GM23338 (cell line): ENCODE measurements at regions not wholly inside any gene's neighbourhood (a gene's known extent, or its start where the extent isn't known, plus 50 kb on each side); places are given as distances from the start of the nearest gene placed in this dataset.

ENCODE experiments used
- ATAC-seq: fragments of 200-7000 bp; cut with Tn5 transposase; 3 replicates; pipeline ENCODE4 v1.9.1; 2020
- DNase-seq: peaks from one replicate; pipeline ENCODE4 v3.0.0-alpha.2; 2015; ENCODE audit warnings: low spot score
- H2AFZ ChIP-seq: fragments of 200-600 bp; sonication (generic); 2 replicates; pipeline ENCODE4 v1.8.0; 2016; ENCODE audit warnings: antibody characterized with exemption, mild to moderate bottlenecking, moderate library complexity
- H3F3A ChIP-seq: fragments of 200-600 bp; sonication (generic); replicated peaks from 2 replicates; pipeline ENCODE4 v1.8.0; 2017; ENCODE audit warnings: antibody characterized with exemption, mixed run types, low read depth
- H3K27ac ChIP-seq: fragments of 200-600 bp; sonication (generic); 2 replicates; pipeline ENCODE4 v1.6.1; 2016; ENCODE audit warnings: low read depth
- H3K27me3 ChIP-seq: fragments of 200-600 bp; sonication (generic); 2 replicates; pipeline ENCODE4 v1.8.0; 2016; ENCODE audit warnings: mild to moderate bottlenecking, mixed run types, moderate library complexity; ENCODE audit not compliant: insufficient read depth
- H3K36me3 ChIP-seq: fragments of 200-600 bp; sonication (generic); 2 replicates; pipeline ENCODE4 v1.8.0; 2016; ENCODE audit warnings: mild to moderate bottlenecking; ENCODE audit not compliant: insufficient read depth
- H3K4me1 ChIP-seq: fragments of 200-600 bp; sonication (generic); 2 replicates; pipeline ENCODE4 v1.8.0; 2016; ENCODE audit warnings: mild to moderate bottlenecking, moderate library complexity; ENCODE audit not compliant: insufficient read depth
- H3K4me2 ChIP-seq: fragments of 200-600 bp; sonication (generic); 2 replicates; pipeline ENCODE4 v1.7.1; 2017; ENCODE audit warnings: mixed run types
- H3K4me3 ChIP-seq: fragments of 200-600 bp; sonication (generic); 2 replicates; pipeline ENCODE4 v1.6.1; 2016; ENCODE audit warnings: mixed run types
- H3K79me2 ChIP-seq: fragments of 200-600 bp; sonication (generic); replicated peaks from 2 replicates; pipeline ENCODE4 v1.8.0; 2017; ENCODE audit warnings: mild to moderate bottlenecking; ENCODE audit not compliant: insufficient read depth
- H3K9me2 ChIP-seq: fragments of 200-600 bp; sonication (generic); 2 replicates; pipeline ENCODE4 v1.8.0; 2017; ENCODE audit not compliant: insufficient read depth
- H4K20me1 ChIP-seq: fragments of 200-600 bp; sonication (generic); replicated peaks from 2 replicates; pipeline ENCODE4 v1.8.0; 2017; ENCODE audit warnings: mild to moderate bottlenecking; ENCODE audit not compliant: insufficient read depth
- H3K27ac Mint-ChIP-seq: 2 replicates; pipeline ENCODE4 v1.8.0; 2020; ENCODE audit warnings: inconsistent platforms, mild to moderate bottlenecking, moderate library complexity, mixed read lengths
- H3K27me3 Mint-ChIP-seq: 3 replicates; pipeline ENCODE4 v1.8.0; 2022; ENCODE audit warnings: low read depth, mild to moderate bottlenecking, moderate library complexity, mixed read lengths, inconsistent platforms; ENCODE audit not compliant: insufficient read depth, poor library complexity
- H3K36me3 Mint-ChIP-seq: 3 replicates; pipeline ENCODE4 v1.8.0; 2021; ENCODE audit warnings: low read depth, mild to moderate bottlenecking, inconsistent platforms, moderate library complexity, mixed read lengths
- H3K4me1 Mint-ChIP-seq: 3 replicates; pipeline ENCODE4 v1.8.0; 2020; ENCODE audit warnings: mild to moderate bottlenecking, inconsistent platforms, mixed read lengths
- H3K4me3 Mint-ChIP-seq: 3 replicates; pipeline ENCODE4 v1.8.0; 2021; ENCODE audit warnings: moderate library complexity, mild to moderate bottlenecking, inconsistent platforms, mixed read lengths
- H3K9me3 Mint-ChIP-seq: 3 replicates; pipeline ENCODE4 v1.8.0; 2020; ENCODE audit warnings: moderate library complexity, mild to moderate bottlenecking, inconsistent platforms, mixed read lengths
- CTCF ChIP-seq, 2 experiments: fragments of 200-600 bp in 1 of 2; sonication (generic) in 1 of 2; conservative IDR thresholded peaks; 2 replicates each; pipeline versions ENCODE4 v1.5.1 to v1.6.1; 2016 to 2017; ENCODE audit warnings: antibody characterized with exemption in 2 of 2, low read depth in 2 of 2, mild to moderate bottlenecking in 2 of 2, moderate library complexity in 1 of 2
- EZH2phosphoT487 ChIP-seq: fragments of 200-600 bp; sonication (generic); IDR thresholded peaks from one replicate; pipeline ENCODE4 v1.8.1; 2018; ENCODE audit warnings: antibody characterized with exemption; ENCODE audit not compliant: unreplicated experiment
- JUNB ChIP-seq: IDR thresholded peaks from one replicate; pipeline ENCODE4 v1.6.1; 2016; ENCODE audit warnings: antibody characterized with exemption; ENCODE audit not compliant: unreplicated experiment
- NANOG ChIP-seq: IDR thresholded peaks from 2 replicates; pipeline ENCODE4 v1.6.1; 2016; ENCODE audit warnings: antibody characterized with exemption, borderline replicate concordance
- POLR2AphosphoS5 ChIP-seq: IDR thresholded peaks from 2 replicates; pipeline ENCODE4 v1.6.1; 2016; ENCODE audit warnings: antibody characterized with exemption, low read depth
- ZNF462 ChIP-seq: fragments of 250-450 bp; sonication (Bioruptor Pico); IDR thresholded peaks from 2 replicates; pipeline ENCODE4 v1.5.0; 2020; ENCODE audit warnings: mild to moderate bottlenecking, moderate library complexity

GRCh38 chrX:40389555-40389954 is 191.2 kb upstream of the ATP6AP2 start (continued):
- TF ChIP-seq ZNF462 (CRISPR knock-in tag) (no peak), EZH2phosphoT487 (no peak), CTCF (conservative IDR thresholded peaks at IDR 0.05; ENCODE audit: low read depth in 2 of 2) (no peak)

- Histone ChIP-seq H3K9me2 (no peaks in the 10 kb centered on the region), H3K4me1 (no peaks in the 10 kb centered on the region), H3K4me3 (no peak overlapping the region), H3F3A (no peaks in the 10 kb centered on the region), H3K79me2 (no peaks in the 10 kb centered on the region), H3K27ac (no peak overlapping the region), H3K4me2 (no peak overlapping the region), H3K27me3 (no peaks in the 10 kb centered on the region), H3K36me3 (no peaks in the 10 kb centered on the region), H4K20me1 (no peaks in the 10 kb centered on the region), H2AFZ (no peak overlapping the region)
- Mint-ChIP-seq H3K4me3 (no peak overlapping the region), H3K4me1 (no peaks in the 10 kb centered on the region; the same call in 1 of the 3 replicates), H3K27ac (no peak overlapping the region), H3K27me3 (no peaks in the 10 kb centered on the region), H3K9me3 (no peaks in the 10 kb centered on the region), H3K36me3 (no peaks in the 10 kb centered on the region)
- ATAC-seq = no peak
- DNase-seq = no peak
- no peak for TF ChIP-seq JUNB
- TF ChIP-seq ZNF462 (CRISPR knock-in tag) = no peak
- TF ChIP-seq NANOG = no peak
- no peak for TF ChIP-seq POLR2AphosphoS5
Measured at GRCh38 chrX:40388441-40388840, 192.3 kb upstream of the ATP6AP2 start.
